ENCODE measurements at regions not wholly inside any gene's neighbourhood (a gene's known extent, or its start where the extent isn't known, plus 50 kb on each side); places are given as distances from the start of the nearest gene placed in this dataset.

DNA sequence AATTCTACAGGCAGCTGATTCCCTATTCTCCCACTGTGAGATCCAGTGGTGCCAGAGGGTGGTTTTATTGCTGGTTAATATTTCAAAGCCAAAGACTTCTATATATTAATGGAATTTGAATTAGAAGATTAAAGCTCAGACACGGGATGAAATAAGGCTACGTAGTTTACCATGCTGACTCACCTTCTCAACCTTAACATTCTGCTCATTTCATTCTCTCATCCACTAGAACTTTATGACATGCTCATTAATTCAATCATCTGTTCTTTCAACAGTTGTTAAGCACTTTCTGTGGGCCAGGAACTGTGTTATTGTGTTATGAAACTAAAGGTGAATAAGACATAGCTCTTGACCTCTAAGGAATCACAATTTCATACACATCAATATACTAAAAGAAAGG, 456.9 kb upstream of the MAP3K7 start:
- Histone ChIP-seq H3K4me3 (replicated peaks in 1 of 4; ENCODE audit: control extremely low read depth in 1 of 4, insufficient read depth in 1 of 4, low read depth in 3 of 4, low read length in 4 of 4) (no peak overlapping the region), H3K4me1 (ENCODE audit: control insufficient read depth, extremely low read depth, insufficient read depth, low read length) (no peaks in the 10 kb centered on the region), H3K9me3 (ENCODE audit: control insufficient read depth, insufficient read depth, low read depth, low read length) (no peaks in the 10 kb centered on the region), H3K79me2 (ENCODE audit: control insufficient read depth, insufficient read depth, low read length) (no peaks in the 10 kb centered on the region), H3K36me3 (ENCODE audit: control insufficient read depth, insufficient read depth, low read length) (no peaks in the 10 kb centered on the region), H3K27ac (ENCODE audit: insufficient read depth, low read length) (no peak overlapping the region), H3K27me3 (ENCODE audit: control insufficient read depth, insufficient read depth, low read length) (no peaks in the 10 kb centered on the region), H3K9ac (ENCODE audit: insufficient read depth, low read length) (no peak overlapping the region), H3K4me2 (ENCODE audit: extremely low read depth, insufficient read depth, low read length) (no peak overlapping the region), H4K20me1 (ENCODE audit: control insufficient read depth, extremely low read depth, insufficient read depth, low read length) (no peaks in the 10 kb centered on the region), H2AFZ (ENCODE audit: low read length) (no peak overlapping the region)
- DNase-seq (ENCODE audit: low read depth in 2 of 2), result no peak
- no peak for TF ChIP-seq EZH2 (IDR thresholded peaks at IDR 0.05; ENCODE audit: low read length, missing control alignments)
- TF ChIP-seq, protein P1, sequence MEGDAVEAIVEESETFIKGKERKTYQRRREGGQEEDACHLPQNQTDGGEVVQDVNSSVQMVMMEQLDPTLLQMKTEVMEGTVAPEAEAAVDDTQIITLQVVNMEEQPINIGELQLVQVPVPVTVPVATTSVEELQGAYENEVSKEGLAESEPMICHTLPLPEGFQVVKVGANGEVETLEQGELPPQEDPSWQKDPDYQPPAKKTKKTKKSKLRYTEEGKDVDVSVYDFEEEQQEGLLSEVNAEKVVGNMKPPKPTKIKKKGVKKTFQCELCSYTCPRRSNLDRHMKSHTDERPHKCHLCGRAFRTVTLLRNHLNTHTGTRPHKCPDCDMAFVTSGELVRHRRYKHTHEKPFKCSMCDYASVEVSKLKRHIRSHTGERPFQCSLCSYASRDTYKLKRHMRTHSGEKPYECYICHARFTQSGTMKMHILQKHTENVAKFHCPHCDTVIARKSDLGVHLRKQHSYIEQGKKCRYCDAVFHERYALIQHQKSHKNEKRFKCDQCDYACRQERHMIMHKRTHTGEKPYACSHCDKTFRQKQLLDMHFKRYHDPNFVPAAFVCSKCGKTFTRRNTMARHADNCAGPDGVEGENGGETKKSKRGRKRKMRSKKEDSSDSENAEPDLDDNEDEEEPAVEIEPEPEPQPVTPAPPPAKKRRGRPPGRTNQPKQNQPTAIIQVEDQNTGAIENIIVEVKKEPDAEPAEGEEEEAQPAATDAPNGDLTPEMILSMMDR (conservative IDR thresholded peaks at IDR 0.05 in 1 of 2, IDR thresholded peaks at IDR 0.05 in 1 of 2; ENCODE audit: low read depth in 1 of 2, low read length in 2 of 2), result no peak

- H2AFZ ChIP-seq (ENCODE audit: low read length), result no peak overlapping the region
- no peak for DNase-seq (ENCODE audit: low read depth in 2 of 2)
- TF ChIP-seq, protein P1 (conservative IDR thresholded peaks at IDR 0.05 in 1 of 2, IDR thresholded peaks at IDR 0.05 in 1 of 2; ENCODE audit: low read depth in 1 of 2, low read length in 2 of 2), result no peak
- TF ChIP-seq EZH2 (IDR thresholded peaks at IDR 0.05; ENCODE audit: low read length, missing control alignments), result no peak
- H3K9me3 ChIP-seq (ENCODE audit: control insufficient read depth, insufficient read depth, low read depth, low read length), result no peaks in the 10 kb centered on the region
- H4K20me1 ChIP-seq (ENCODE audit: control insufficient read depth, extremely low read depth, insufficient read depth, low read length), result no peaks in the 10 kb centered on the region
- H3K79me2 ChIP-seq (ENCODE audit: control insufficient read depth, insufficient read depth, low read length), result no peaks in the 10 kb centered on the region
- no peak overlapping the region for H3K4me2 ChIP-seq (ENCODE audit: extremely low read depth, insufficient read depth, low read length)
- no peaks in the 10 kb centered on the region for H3K36me3 ChIP-seq (ENCODE audit: control insufficient read depth, insufficient read depth, low read length)
- no peak overlapping the region for H3K4me3 ChIP-seq (replicated peaks in 1 of 4; ENCODE audit: control extremely low read depth in 1 of 4, insufficient read depth in 1 of 4, low read depth in 3 of 4, low read length in 4 of 4)
- no peaks in the 10 kb centered on the region for H3K27me3 ChIP-seq (ENCODE audit: control insufficient read depth, insufficient read depth, low read length)
- no peak overlapping the region for H3K9ac ChIP-seq (ENCODE audit: insufficient read depth, low read length)
- H3K27ac ChIP-seq (ENCODE audit: insufficient read depth, low read length), result no peak overlapping the region
- no peaks in the 10 kb centered on the region for H3K4me1 ChIP-seq (ENCODE audit: control insufficient read depth, extremely low read depth, insufficient read depth, low read length)
These were observed 455.8 kb upstream of the MAP3K7 start for GRCh38 chr6:91042656-91043055.

DNA sequence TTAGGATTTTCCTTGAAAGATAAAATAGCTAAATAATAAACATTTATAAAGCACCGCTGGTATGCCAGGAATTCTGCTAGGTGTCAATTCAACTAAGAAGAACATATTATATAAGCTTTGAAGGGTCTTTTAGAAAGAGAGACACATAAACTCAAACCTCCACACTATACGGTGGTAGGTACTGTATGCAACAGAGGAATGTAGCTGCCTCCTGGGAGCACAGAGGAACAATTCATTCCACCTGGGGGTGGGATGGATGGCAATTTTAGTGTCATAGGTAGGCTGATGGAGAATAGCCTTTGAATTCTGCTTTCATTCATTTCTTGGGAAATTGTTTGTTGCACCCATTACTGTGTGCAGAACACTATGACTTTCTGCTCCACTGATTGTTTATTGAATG, 447.1 kb upstream of the MAP3K7 start:
- no peak for TF ChIP-seq EZH2 (IDR thresholded peaks at IDR 0.05; ENCODE audit: low read length, missing control alignments)
- TF ChIP-seq, protein P1 (conservative IDR thresholded peaks at IDR 0.05 in 1 of 2, IDR thresholded peaks at IDR 0.05 in 1 of 2; ENCODE audit: low read depth in 1 of 2, low read length in 2 of 2), result no peak
- Histone ChIP-seq H3K4me1 (ENCODE audit: control insufficient read depth, extremely low read depth, insufficient read depth, low read length) (no peaks in the 10 kb centered on the region), H3K9ac (ENCODE audit: insufficient read depth, low read length) (no peak overlapping the region), H3K4me3 (replicated peaks in 1 of 4; ENCODE audit: control extremely low read depth in 1 of 4, insufficient read depth in 1 of 4, low read depth in 3 of 4, low read length in 4 of 4) (no peak overlapping the region), H3K27ac (ENCODE audit: insufficient read depth, low read length) (no peak overlapping the region), H3K36me3 (ENCODE audit: control insufficient read depth, insufficient read depth, low read length) (no peaks in the 10 kb centered on the region), H3K4me2 (ENCODE audit: extremely low read depth, insufficient read depth, low read length) (no peak overlapping the region), H2AFZ (ENCODE audit: low read length) (no peak overlapping the region), H3K27me3 (ENCODE audit: control insufficient read depth, insufficient read depth, low read length) (no peaks in the 10 kb centered on the region), H3K79me2 (ENCODE audit: control insufficient read depth, insufficient read depth, low read length) (no peaks in the 10 kb centered on the region), H4K20me1 (ENCODE audit: control insufficient read depth, extremely low read depth, insufficient read depth, low read length) (no peaks in the 10 kb centered on the region), H3K9me3 (ENCODE audit: control insufficient read depth, insufficient read depth, low read depth, low read length) (no peaks in the 10 kb centered on the region)
- no peak for DNase-seq (ENCODE audit: low read depth in 2 of 2)

Data from fibroblast of lung (primary cell).